Mesenchymal stem cell (in vitro differentiated cells and primary cell): ENCODE measurements at regions not wholly inside any gene's neighbourhood (a gene's known extent, or its start where the extent isn't known, plus 50 kb on each side); places are given as distances from the start of the nearest gene placed in this dataset.

Source experiments
- DNase-seq: peaks from one replicate; pipeline ENCODE4 v3.0.0-alpha.2; 2013
- H2AFZ ChIP-seq: one replicate; pipeline ENCODE4 v1.6.1; 2013; ENCODE audit warnings: low read depth, mild to moderate bottlenecking, control low read depth, inconsistent platforms, low read length, moderate library complexity
- H2AK5ac ChIP-seq: 2 replicates; pipeline ENCODE4 v1.6.1; 2013; ENCODE audit warnings: low read length, moderate library complexity, mild to moderate bottlenecking, inconsistent platforms; ENCODE audit not compliant: severe bottlenecking
- H2BK120ac ChIP-seq: one replicate; pipeline ENCODE4 v1.6.1; 2013; ENCODE audit warnings: low read depth, mild to moderate bottlenecking, inconsistent platforms, low read length, moderate library complexity
- H2BK12ac ChIP-seq, 2 experiments: one replicate each; pipeline ENCODE4 v1.6.1; 2013; ENCODE audit warnings: inconsistent platforms in 2 of 2, low read length in 2 of 2, mild to moderate bottlenecking in 2 of 2, moderate library complexity in 2 of 2, control low read depth in 1 of 2
- H2BK15ac ChIP-seq: one replicate; pipeline ENCODE4 v1.6.1; 2013; ENCODE audit warnings: mild to moderate bottlenecking, low read depth, inconsistent platforms; ENCODE audit not compliant: poor library complexity, severe bottlenecking
- H2BK5ac ChIP-seq: 2 replicates; pipeline ENCODE4 v1.6.1; 2013; ENCODE audit warnings: low read depth, mild to moderate bottlenecking, low read length, control low read depth, inconsistent platforms; ENCODE audit not compliant: poor library complexity, severe bottlenecking
- H3K14ac ChIP-seq, 2 experiments: one replicate each; pipeline ENCODE4 v1.6.1; 2013; ENCODE audit warnings: inconsistent platforms in 2 of 2, low read length in 2 of 2, control low read depth in 1 of 2, mild to moderate bottlenecking in 1 of 2, moderate library complexity in 1 of 2
- H3K18ac ChIP-seq, 2 experiments: one replicate each; pipeline ENCODE4 v1.6.1; 2013; ENCODE audit warnings: inconsistent platforms in 2 of 2, low read length in 2 of 2, control low read depth in 1 of 2, low read depth in 1 of 2, mild to moderate bottlenecking in 1 of 2
- H3K23ac ChIP-seq, 2 experiments: one replicate each; pipeline ENCODE4 v1.6.1; 2013; ENCODE audit warnings: inconsistent platforms in 2 of 2, low read length in 2 of 2, mild to moderate bottlenecking in 2 of 2, moderate library complexity in 2 of 2, control low read depth in 1 of 2
- H3K27ac ChIP-seq: 2 replicates; pipeline ENCODE4 v1.5.1; 2013; ENCODE audit warnings: mild to moderate bottlenecking, moderate library complexity, low read length, control low read depth, inconsistent platforms; ENCODE audit not compliant: poor library complexity, severe bottlenecking
- H3K27me3 ChIP-seq, 2 experiments: 2 replicates each; pipeline versions ENCODE4 v1.6.1 to v1.7.0; 2013; ENCODE audit warnings: low read length in 2 of 2, mild to moderate bottlenecking in 2 of 2, moderate library complexity in 2 of 2, control low read depth in 1 of 2, inconsistent platforms in 1 of 2; ENCODE audit not compliant: control insufficient read depth in 1 of 2, insufficient read depth in 1 of 2
- H3K36me3 ChIP-seq, 2 experiments: 2 replicates each; pipeline versions ENCODE4 v1.6.1 to v1.7.0; 2013; ENCODE audit warnings: low read length in 2 of 2, control low read depth in 1 of 2, inconsistent platforms in 1 of 2, low read depth in 1 of 2, mild to moderate bottlenecking in 1 of 2; ENCODE audit not compliant: insufficient read depth in 2 of 2, control insufficient read depth in 1 of 2
- H3K4ac ChIP-seq, 2 experiments: one replicate each; pipeline ENCODE4 v1.6.1; 2013; ENCODE audit warnings: inconsistent platforms in 2 of 2, low read length in 2 of 2, mild to moderate bottlenecking in 2 of 2, moderate library complexity in 2 of 2, control low read depth in 1 of 2, low read depth in 1 of 2
- H3K4me1 ChIP-seq: 2 replicates; pipeline ENCODE4 v1.6.1; 2013; ENCODE audit warnings: low read depth, low read length, control low read depth; ENCODE audit not compliant: control insufficient read depth, insufficient read depth
- H3K4me2 ChIP-seq: 2 replicates; pipeline ENCODE4 v1.6.1; 2013; ENCODE audit warnings: low read length, mild to moderate bottlenecking, inconsistent platforms; ENCODE audit not compliant: poor library complexity, severe bottlenecking
- H3K4me3 ChIP-seq, 2 experiments: 2 replicates each; pipeline versions ENCODE4 v1.5.1 to v1.7.0; 2013; ENCODE audit warnings: low read length in 2 of 2, mild to moderate bottlenecking in 2 of 2, control low read depth in 1 of 2, low read depth in 1 of 2; ENCODE audit not compliant: insufficient read depth in 1 of 2
- H3K79me1 ChIP-seq: replicated peaks from 2 replicates; pipeline ENCODE4 v1.6.1; 2013; ENCODE audit warnings: mild to moderate bottlenecking, control low read depth, low read length, inconsistent platforms; ENCODE audit not compliant: poor library complexity, severe bottlenecking
- H3K9ac ChIP-seq: 2 replicates; pipeline ENCODE4 v1.7.0; 2013; ENCODE audit warnings: mild to moderate bottlenecking, low read length, moderate library complexity
- H3K9me3 ChIP-seq: 2 replicates; pipeline ENCODE4 v1.7.0; 2013; ENCODE audit warnings: mild to moderate bottlenecking, low read length; ENCODE audit not compliant: control insufficient read depth
- H4K8ac ChIP-seq: one replicate; pipeline ENCODE4 v1.6.1; 2013; ENCODE audit warnings: inconsistent platforms, mild to moderate bottlenecking, low read length, moderate library complexity
- H4K91ac ChIP-seq: one replicate; pipeline ENCODE4 v1.6.1; 2013; ENCODE audit warnings: mild to moderate bottlenecking, low read length, inconsistent platforms
- WGBS: methylation state at CpG from one replicate; pipeline ENCODE4 v1.1.7; 2013; ENCODE audit warnings: mixed read lengths; 5-methylcytosine and 5-hydroxymethylcytosine counted together

GRCh38 chr3:106438887-106439286 is 570.1 kb upstream of the CBLB start:
- no peak for DNase-seq
- H2BK120ac ChIP-seq: no peak overlapping the region
- no peak overlapping the region for H2BK15ac ChIP-seq
- H3K4me2 ChIP-seq: no peak overlapping the region
- WGBS: 96% methylated on average over 1 of the region's 1 CpG
- H3K79me1 ChIP-seq: no peaks in the 10 kb centered on the region
- H3K4ac ChIP-seq: no peak overlapping the region
- no peak overlapping the region for H3K14ac ChIP-seq
- H2AK5ac ChIP-seq: peak overlapping the region; percentile 23
- H4K91ac ChIP-seq: no peak overlapping the region
- H3K9ac ChIP-seq: no peak overlapping the region
- no peak overlapping the region for H2BK12ac ChIP-seq
- no peak overlapping the region for H2AFZ ChIP-seq
- H3K27ac ChIP-seq: no peak overlapping the region
- no peak overlapping the region for H3K4me3 ChIP-seq
- H3K36me3 ChIP-seq: no peaks in the 10 kb centered on the region
- no peaks in the 10 kb centered on the region for H3K27me3 ChIP-seq
- H4K8ac ChIP-seq: no peak overlapping the region
- H3K9me3 ChIP-seq: no peaks in the 10 kb centered on the region
- H3K23ac ChIP-seq: no peak overlapping the region
- no peak overlapping the region for H2BK5ac ChIP-seq
- peaks cover 1% of the 10 kb centered on the region for H3K4me1 ChIP-seq
- no peak overlapping the region for H3K18ac ChIP-seq

GRCh38 chr3:106440672-106441071 is 571.9 kb upstream of the CBLB start:
- no peak overlapping the region for H3K14ac ChIP-seq
- no peak overlapping the region for H3K4me3 ChIP-seq
- H3K27me3 ChIP-seq: no peaks in the 10 kb centered on the region
- no peaks in the 10 kb centered on the region for H3K79me1 ChIP-seq
- H3K9me3 ChIP-seq: no peaks in the 10 kb centered on the region
- no peak overlapping the region for H2BK12ac ChIP-seq
- peak overlapping the region; percentile 59 for H3K27ac ChIP-seq
- H3K18ac ChIP-seq: no peak overlapping the region
- H3K4me1 ChIP-seq: peaks cover 1% of the 10 kb centered on the region
- no peak overlapping the region for H3K4me2 ChIP-seq
- H3K4ac ChIP-seq: no peak overlapping the region
- no peak overlapping the region for H2AFZ ChIP-seq
- no peak overlapping the region for H3K9ac ChIP-seq
- H2BK15ac ChIP-seq: no peak overlapping the region
- H2BK120ac ChIP-seq: no peak overlapping the region
- H4K91ac ChIP-seq: no peak overlapping the region
- H4K8ac ChIP-seq: no peak overlapping the region
- no peaks in the 10 kb centered on the region for H3K36me3 ChIP-seq
- no CpG with 5 or more reads among the region's 2 CpGs for WGBS
- DNase-seq: no peak
- H3K23ac ChIP-seq: no peak overlapping the region
- no peak overlapping the region for H2BK5ac ChIP-seq
- H2AK5ac ChIP-seq: no peak overlapping the region

GRCh38 chr3:106446271-106446670 is 577.5 kb upstream of the CBLB start:
- no peak overlapping the region for H3K9ac ChIP-seq
- no peak overlapping the region for H3K14ac ChIP-seq
- no peak overlapping the region for H2AK5ac ChIP-seq
- no peaks in the 10 kb centered on the region for H3K79me1 ChIP-seq
- no peaks in the 10 kb centered on the region for H3K4me1 ChIP-seq
- H2BK15ac ChIP-seq: no peak overlapping the region
- no peak overlapping the region for H2BK12ac ChIP-seq
- H2BK5ac ChIP-seq: no peak overlapping the region
- H3K4me3 ChIP-seq: no peak overlapping the region
- H2BK120ac ChIP-seq: no peak overlapping the region
- H3K4ac ChIP-seq: no peak overlapping the region
- no peak for DNase-seq
- no peak overlapping the region for H4K8ac ChIP-seq
- H3K27me3 ChIP-seq: no peaks in the 10 kb centered on the region
- WGBS: 90% methylated on average over 4 of the region's 4 CpGs
- peaks cover 6% of the 10 kb centered on the region for H3K9me3 ChIP-seq
- H3K23ac ChIP-seq: no peak overlapping the region
- H4K91ac ChIP-seq: no peak overlapping the region
- no peak overlapping the region for H3K4me2 ChIP-seq
- no peak overlapping the region for H3K27ac ChIP-seq
- H2AFZ ChIP-seq: no peak overlapping the region
- H3K36me3 ChIP-seq: no peaks in the 10 kb centered on the region
- H3K18ac ChIP-seq: no peak overlapping the region

GRCh38 chr3:106447723-106448301 is 579.0 kb upstream of the CBLB start:
- Histone ChIP-seq H3K36me3 (no peaks in the 10 kb centered on the region), H4K91ac (no peak overlapping the region), H3K23ac (no peak overlapping the region), H3K4me3 (no peak overlapping the region), H3K14ac (no peak overlapping the region), H3K4me2 (no peak overlapping the region), H2BK15ac (no peak overlapping the region), H3K4me1 (no peaks in the 10 kb centered on the region), H2BK120ac (no peak overlapping the region), H3K4ac (no peak overlapping the region), H3K18ac (no peak overlapping the region), H3K9ac (no peak overlapping the region), H2BK12ac (no peak overlapping the region), H3K27me3 (no peaks in the 10 kb centered on the region), H3K27ac (no peak overlapping the region), H2AFZ (no peak overlapping the region), H3K79me1 (no peaks in the 10 kb centered on the region), H2BK5ac (no peak overlapping the region), H3K9me3 (peaks cover 6% of the 10 kb centered on the region), H2AK5ac (no peak overlapping the region), H4K8ac (no peak overlapping the region)
- no peak for DNase-seq
